ENCODE measurements at regions not wholly inside any gene's neighbourhood (a gene's known extent, or its start where the extent isn't known, plus 50 kb on each side); places are given as distances from the start of the nearest gene placed in this dataset.

DNA sequence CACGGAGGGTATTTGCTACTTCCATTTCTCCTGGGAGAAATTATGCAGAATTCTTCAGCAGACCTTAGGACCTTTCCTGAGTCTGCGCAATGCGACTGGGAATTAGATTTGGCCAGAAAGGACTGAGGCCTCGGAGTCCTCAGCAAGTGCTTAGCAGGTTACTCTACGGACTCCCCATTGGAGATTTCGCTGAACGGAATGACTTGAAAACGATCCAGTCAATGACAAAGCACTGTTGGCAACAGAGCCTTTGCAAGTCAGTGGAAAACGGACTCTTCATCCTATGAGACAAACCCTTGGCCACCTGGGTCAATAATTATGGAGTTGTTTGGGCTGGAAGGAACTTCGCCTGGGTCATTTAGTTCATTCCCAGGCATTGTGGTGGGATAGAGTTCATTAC lies 107.4 kb downstream of the FAM204A start:
- Histone ChIP-seq H3K27ac (ENCODE audit: low read depth in 1 of 2, low read length in 1 of 2) (no peak overlapping the region), H3K9me3 (ENCODE audit: control insufficient read depth in 4 of 4, insufficient read depth in 3 of 4, low read length in 3 of 4) (peaks cover 0 to 4% (median under 1%) of the 10 kb centered on the region in 4 donors), H3K27me3 (ENCODE audit: control insufficient read depth in 3 of 3, insufficient read depth in 3 of 3, low read length in 2 of 3) (peaks cover 0 to 41% (median 19%) of the 10 kb centered on the region in 3 donors), H3K36me3 (ENCODE audit: control insufficient read depth in 4 of 4, insufficient read depth in 4 of 4, low read length in 4 of 4) (no peaks in the 10 kb centered on the region), H3K4me1 (ENCODE audit: control insufficient read depth in 5 of 5, insufficient read depth in 5 of 5, low read length in 5 of 5) (no peaks in the 10 kb centered on the region), H3K4me3 (no peak overlapping the region), H3K9ac (ENCODE audit: insufficient read depth in 1 of 2, low read length in 2 of 2) (no peak overlapping the region)
- 77 to 87% methylated on average over 10 of the region's 10 CpGs for WGBS, 2 donors
- DNase-seq (no peak), ATAC-seq (ENCODE audit: insufficient read depth, low FRiP score) (no peak)
- TF ChIP-seq, protein P1, sequence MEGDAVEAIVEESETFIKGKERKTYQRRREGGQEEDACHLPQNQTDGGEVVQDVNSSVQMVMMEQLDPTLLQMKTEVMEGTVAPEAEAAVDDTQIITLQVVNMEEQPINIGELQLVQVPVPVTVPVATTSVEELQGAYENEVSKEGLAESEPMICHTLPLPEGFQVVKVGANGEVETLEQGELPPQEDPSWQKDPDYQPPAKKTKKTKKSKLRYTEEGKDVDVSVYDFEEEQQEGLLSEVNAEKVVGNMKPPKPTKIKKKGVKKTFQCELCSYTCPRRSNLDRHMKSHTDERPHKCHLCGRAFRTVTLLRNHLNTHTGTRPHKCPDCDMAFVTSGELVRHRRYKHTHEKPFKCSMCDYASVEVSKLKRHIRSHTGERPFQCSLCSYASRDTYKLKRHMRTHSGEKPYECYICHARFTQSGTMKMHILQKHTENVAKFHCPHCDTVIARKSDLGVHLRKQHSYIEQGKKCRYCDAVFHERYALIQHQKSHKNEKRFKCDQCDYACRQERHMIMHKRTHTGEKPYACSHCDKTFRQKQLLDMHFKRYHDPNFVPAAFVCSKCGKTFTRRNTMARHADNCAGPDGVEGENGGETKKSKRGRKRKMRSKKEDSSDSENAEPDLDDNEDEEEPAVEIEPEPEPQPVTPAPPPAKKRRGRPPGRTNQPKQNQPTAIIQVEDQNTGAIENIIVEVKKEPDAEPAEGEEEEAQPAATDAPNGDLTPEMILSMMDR (IDR thresholded peaks at IDR 0.05; ENCODE audit: control extremely low read depth, extremely low read depth) = no peak

GRCh38 chr10:118220346-118220850 lies 121.7 kb downstream of the FAM204A start:
- Histone ChIP-seq H3K36me3 (ENCODE audit: control insufficient read depth in 4 of 4, insufficient read depth in 4 of 4, low read length in 4 of 4) (no peaks in the 10 kb centered on the region), H3K4me1 (ENCODE audit: control insufficient read depth in 5 of 5, insufficient read depth in 5 of 5, low read length in 5 of 5) (no peaks in the 10 kb centered on the region), H3K9me3 (ENCODE audit: control insufficient read depth in 4 of 4, insufficient read depth in 3 of 4, low read length in 3 of 4) (peaks cover 0 to 2% (median 0%) of the 10 kb centered on the region in 4 donors), H3K27me3 (ENCODE audit: control insufficient read depth in 3 of 3, insufficient read depth in 3 of 3, low read length in 2 of 3) (peaks cover 0 to 4% (median 0%) of the 10 kb centered on the region in 3 donors), H3K27ac (ENCODE audit: low read depth in 1 of 2, low read length in 1 of 2) (no peak overlapping the region), H3K9ac (ENCODE audit: insufficient read depth in 1 of 2, low read length in 2 of 2) (no peak overlapping the region), H3K4me3 (no peak overlapping the region)
- DNase-seq (no peak), ATAC-seq (ENCODE audit: insufficient read depth, low FRiP score) (no peak)
- TF ChIP-seq, protein P1 (IDR thresholded peaks at IDR 0.05; ENCODE audit: control extremely low read depth, extremely low read depth) = no peak
- 37 to 64% methylated on average over 2 of the region's 2 CpGs for WGBS, 2 donors

DNA sequence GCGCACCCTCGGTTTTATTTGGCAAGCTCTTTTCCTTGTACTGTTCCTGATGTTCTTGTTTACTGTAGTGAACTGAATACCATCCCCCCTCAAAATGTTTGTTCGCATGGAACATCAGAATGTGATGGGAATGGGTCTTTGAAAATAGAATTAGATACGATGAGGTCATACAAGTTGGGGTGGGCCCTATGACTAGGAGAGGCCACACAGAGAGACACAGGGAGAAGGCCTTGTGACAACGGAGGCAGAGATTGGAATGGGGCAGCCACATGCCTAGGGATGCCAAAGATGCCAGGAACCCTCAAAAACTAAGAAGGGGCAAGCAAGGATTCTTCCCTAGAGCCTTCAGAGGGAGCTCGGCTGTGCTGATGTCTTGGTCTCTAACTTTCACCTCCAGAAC lies 123.6 kb downstream of the FAM204A start:
- TF ChIP-seq, protein P1 (IDR thresholded peaks at IDR 0.05; ENCODE audit: control extremely low read depth, extremely low read depth) = no peak
- ATAC-seq (ENCODE audit: insufficient read depth, low FRiP score) = no peak
- no peak for DNase-seq

More for the DNA sequence above, 123.6 kb downstream of the FAM204A start:
- Histone ChIP-seq H3K36me3 (ENCODE audit: control insufficient read depth in 4 of 4, insufficient read depth in 4 of 4, low read length in 4 of 4) (no peaks in the 10 kb centered on the region), H3K27me3 (ENCODE audit: control insufficient read depth in 3 of 3, insufficient read depth in 3 of 3, low read length in 2 of 3) (peaks cover 0 to 4% (median 4%) of the 10 kb centered on the region in 3 donors), H3K27ac (ENCODE audit: low read depth in 1 of 2, low read length in 1 of 2) (no peak overlapping the region), H3K4me3 (no peak overlapping the region), H3K9me3 (ENCODE audit: control insufficient read depth in 4 of 4, insufficient read depth in 3 of 4, low read length in 3 of 4) (peaks cover 0 to 2% (median 0%) of the 10 kb centered on the region in 4 donors), H3K4me1 (ENCODE audit: control insufficient read depth in 5 of 5, insufficient read depth in 5 of 5, low read length in 5 of 5) (no peaks in the 10 kb centered on the region), H3K9ac (ENCODE audit: insufficient read depth in 1 of 2, low read length in 2 of 2) (no peak overlapping the region)
- WGBS, 2 donors = 89 to 91% methylated on average over 6 of the region's 6 CpGs

Data from lung (tissue), 11 donors.